OCI-LY1 (cell line): ENCODE measurements at regions not wholly inside any gene's neighbourhood (a gene's known extent, or its start where the extent isn't known, plus 50 kb on each side); places are given as distances from the start of the nearest gene placed in this dataset.

Experiments used
- H2AFZ ChIP-seq: fragments of 200-600 bp; sonication (generic), shearing (Covaris generic); 2 replicates; pipeline ENCODE4 v1.6.0; 2014; ENCODE audit warnings: antibody characterized with exemption, mild to moderate bottlenecking, low read length
- H3F3A ChIP-seq: fragments of 200-600 bp; sonication (generic), shearing (Covaris generic); 2 replicates; pipeline ENCODE4 v1.6.0; 2014; ENCODE audit warnings: mild to moderate bottlenecking, antibody characterized with exemption, low read length, moderate library complexity; ENCODE audit not compliant: insufficient read depth
- H3K27ac ChIP-seq: fragments of 200-600 bp; sonication (generic); 2 replicates; pipeline ENCODE4 v1.5.1; 2014; ENCODE audit warnings: low read length, mixed run types, mild to moderate bottlenecking, low read depth; ENCODE audit not compliant: poor library complexity, severe bottlenecking
- H3K27me3 ChIP-seq: fragments of 200-600 bp; sonication (generic); 2 replicates; pipeline ENCODE4 v1.6.0; 2014; ENCODE audit warnings: antibody characterized with exemption, mild to moderate bottlenecking, low read length, moderate library complexity; ENCODE audit not compliant: insufficient read depth
- H3K36me3 ChIP-seq: fragments of 200-600 bp; sonication (generic); 2 replicates; pipeline ENCODE4 v1.6.1; 2014; ENCODE audit warnings: mild to moderate bottlenecking, antibody characterized with exemption, low read length, moderate library complexity, mixed read lengths; ENCODE audit not compliant: insufficient read depth
- H3K4me1 ChIP-seq: fragments of 200-600 bp; sonication (generic); 2 replicates; pipeline ENCODE4 v1.5.1; 2014; ENCODE audit warnings: mild to moderate bottlenecking, low read length, moderate library complexity; ENCODE audit not compliant: insufficient read depth, severe bottlenecking
- H3K4me2 ChIP-seq: fragments of 200-600 bp; sonication (generic), shearing (Covaris generic); 2 replicates; pipeline ENCODE4 v1.6.1; 2014; ENCODE audit warnings: low read length
- H3K4me3 ChIP-seq: fragments of 200-600 bp; sonication (generic); 2 replicates; pipeline ENCODE4 v1.5.1; 2014; ENCODE audit warnings: low read length, low read depth, mild to moderate bottlenecking, mixed read lengths; ENCODE audit not compliant: poor library complexity, severe bottlenecking
- H3K79me2 ChIP-seq: fragments of 200-600 bp; shearing (Covaris generic); 2 replicates; pipeline ENCODE4 v1.6.1; 2016; ENCODE audit warnings: mixed run types, low read length, mixed read lengths; ENCODE audit not compliant: insufficient read depth
- H3K9ac ChIP-seq: fragments of 200-600 bp; sonication (generic), shearing (Covaris generic); 2 replicates; pipeline ENCODE4 v1.6.1; 2014; ENCODE audit warnings: mild to moderate bottlenecking, low read length, mixed read lengths
- H3K9me2 ChIP-seq: fragments of 200-600 bp; sonication (generic), shearing (Covaris generic); 2 replicates; pipeline ENCODE4 v1.6.1; 2014; ENCODE audit warnings: low read depth, mild to moderate bottlenecking, low read length, mixed read lengths
- H3K9me3 ChIP-seq: fragments of 200-600 bp; shearing (Covaris generic); 2 replicates; pipeline ENCODE4 v1.6.1; 2014; ENCODE audit warnings: low read length, mixed read lengths
- H4K20me1 ChIP-seq: fragments of 200-600 bp; sonication (generic), shearing (Covaris generic); 2 replicates; pipeline ENCODE4 v1.6.0; 2016; ENCODE audit warnings: mild to moderate bottlenecking, low read length; ENCODE audit not compliant: insufficient read depth
- EZH2 ChIP-seq: fragments of 200-600 bp; sonication (generic), shearing (Covaris generic); IDR thresholded peaks from 2 replicates; pipeline ENCODE4 v1.8.0; 2017; ENCODE audit warnings: borderline replicate concordance, mixed run types, mild to moderate bottlenecking, antibody characterized with exemption, low read length, moderate library complexity, mixed read lengths
- TF ChIP-seq, protein P1 (sequence below): fragments of 200-600 bp; sonication (generic), shearing (Covaris generic); IDR thresholded peaks from 2 replicates; pipeline ENCODE4 v1.5.1; 2017; ENCODE audit warnings: mild to moderate bottlenecking, antibody characterized with exemption, low read length, moderate library complexity, mixed read lengths

DNA sequence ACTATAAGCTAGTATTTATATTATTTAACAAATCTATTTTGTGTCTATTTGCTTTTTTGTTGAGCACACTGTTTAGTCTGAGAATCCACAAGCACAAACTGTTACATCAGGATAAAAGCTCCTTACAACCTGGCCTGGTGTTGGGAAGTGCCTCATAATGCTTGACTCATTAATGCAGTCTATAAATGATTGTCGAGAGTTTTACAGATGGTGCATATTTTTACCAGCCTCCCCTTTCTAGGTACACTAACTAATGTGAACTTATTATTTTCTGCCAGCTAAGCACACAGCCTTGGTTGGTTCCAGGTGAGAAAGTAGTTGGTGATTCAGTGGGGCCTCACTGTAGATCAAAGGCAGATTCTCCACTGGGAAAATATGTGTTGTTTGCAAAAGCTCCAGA lies 151.0 kb upstream of the ADAMTS16 start:
- no peaks in the 10 kb centered on the region for H4K20me1 ChIP-seq
- no peak overlapping the region for H3K27ac ChIP-seq
- no peaks in the 10 kb centered on the region for H3K36me3 ChIP-seq
- no peak overlapping the region for H3K4me2 ChIP-seq
- H3K4me1 ChIP-seq: no peaks in the 10 kb centered on the region
- H3K79me2 ChIP-seq: no peaks in the 10 kb centered on the region
- H3F3A ChIP-seq: no peaks in the 10 kb centered on the region
- TF ChIP-seq, protein P1, sequence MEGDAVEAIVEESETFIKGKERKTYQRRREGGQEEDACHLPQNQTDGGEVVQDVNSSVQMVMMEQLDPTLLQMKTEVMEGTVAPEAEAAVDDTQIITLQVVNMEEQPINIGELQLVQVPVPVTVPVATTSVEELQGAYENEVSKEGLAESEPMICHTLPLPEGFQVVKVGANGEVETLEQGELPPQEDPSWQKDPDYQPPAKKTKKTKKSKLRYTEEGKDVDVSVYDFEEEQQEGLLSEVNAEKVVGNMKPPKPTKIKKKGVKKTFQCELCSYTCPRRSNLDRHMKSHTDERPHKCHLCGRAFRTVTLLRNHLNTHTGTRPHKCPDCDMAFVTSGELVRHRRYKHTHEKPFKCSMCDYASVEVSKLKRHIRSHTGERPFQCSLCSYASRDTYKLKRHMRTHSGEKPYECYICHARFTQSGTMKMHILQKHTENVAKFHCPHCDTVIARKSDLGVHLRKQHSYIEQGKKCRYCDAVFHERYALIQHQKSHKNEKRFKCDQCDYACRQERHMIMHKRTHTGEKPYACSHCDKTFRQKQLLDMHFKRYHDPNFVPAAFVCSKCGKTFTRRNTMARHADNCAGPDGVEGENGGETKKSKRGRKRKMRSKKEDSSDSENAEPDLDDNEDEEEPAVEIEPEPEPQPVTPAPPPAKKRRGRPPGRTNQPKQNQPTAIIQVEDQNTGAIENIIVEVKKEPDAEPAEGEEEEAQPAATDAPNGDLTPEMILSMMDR: no peak
- no peak for TF ChIP-seq EZH2
- no peak overlapping the region for H3K9ac ChIP-seq
- H3K9me2 ChIP-seq: no peaks in the 10 kb centered on the region
- no peak overlapping the region for H2AFZ ChIP-seq
- H3K4me3 ChIP-seq: no peak overlapping the region
- H3K27me3 ChIP-seq: 0 out of 2 replicates have a peak, but pooled peaks cover 3% of the 10 kb centered on the region
- no peaks in the 10 kb centered on the region for H3K9me3 ChIP-seq

DNA sequence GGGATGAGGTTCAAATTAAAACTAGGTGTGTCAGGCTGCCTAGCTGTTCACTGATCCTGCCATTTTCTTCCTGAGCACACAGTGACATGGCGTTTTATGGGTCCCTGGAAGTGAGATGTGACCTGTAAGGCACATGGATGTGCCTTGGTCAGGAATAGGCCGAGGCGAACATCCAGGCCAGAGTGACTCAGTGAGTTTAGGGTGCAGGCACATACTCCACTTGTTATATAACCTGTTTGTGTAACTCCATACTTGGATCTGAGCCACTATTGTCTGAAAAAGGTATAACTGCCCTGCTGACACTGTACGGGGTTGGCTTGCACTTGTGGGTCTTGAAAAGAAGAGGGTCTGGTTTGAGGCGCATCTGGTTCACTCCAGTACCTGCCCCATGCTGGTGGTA lies 150.1 kb upstream of the ADAMTS16 start:
- no peak overlapping the region for H3K4me2 ChIP-seq
- H3K9ac ChIP-seq: no peak overlapping the region
- H3K27ac ChIP-seq: no peak overlapping the region
- no peaks in the 10 kb centered on the region for H3K79me2 ChIP-seq
- no peaks in the 10 kb centered on the region for H3F3A ChIP-seq
- H3K4me3 ChIP-seq: no peak overlapping the region
- H3K9me2 ChIP-seq: no peaks in the 10 kb centered on the region
- H3K27me3 ChIP-seq: 0 out of 2 replicates have a peak, but pooled peaks cover 3% of the 10 kb centered on the region
- TF ChIP-seq EZH2: no peak
- TF ChIP-seq, protein P1: no peak
- H2AFZ ChIP-seq: no peak overlapping the region
- no peaks in the 10 kb centered on the region for H3K9me3 ChIP-seq
- no peaks in the 10 kb centered on the region for H3K36me3 ChIP-seq
- H3K4me1 ChIP-seq: no peaks in the 10 kb centered on the region
- H4K20me1 ChIP-seq: no peaks in the 10 kb centered on the region

DNA sequence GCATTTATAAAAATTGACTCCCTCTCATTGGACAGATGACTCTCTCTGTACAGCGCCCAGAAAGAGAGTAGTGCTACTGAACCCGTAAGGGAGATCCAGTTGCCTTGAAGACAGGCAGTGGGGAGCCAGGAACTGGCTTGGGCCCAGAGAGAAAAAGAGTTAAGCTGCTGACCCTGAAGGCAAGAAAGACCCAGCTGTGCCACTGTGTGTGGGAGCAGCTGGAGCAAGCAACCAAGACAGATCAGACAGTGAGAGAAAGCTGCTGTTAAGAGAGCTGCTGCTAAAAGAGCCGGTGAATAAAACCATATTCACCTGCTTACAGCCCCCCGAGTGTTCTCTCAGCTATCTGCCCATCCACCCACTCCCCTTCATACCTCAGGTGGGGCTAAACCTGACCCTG lies 149.7 kb upstream of the ADAMTS16 start:
- Histone ChIP-seq H3K27ac (no peak overlapping the region), H3K36me3 (no peaks in the 10 kb centered on the region), H3K4me2 (no peak overlapping the region), H3K79me2 (no peaks in the 10 kb centered on the region), H3K9me3 (no peaks in the 10 kb centered on the region), H3K9me2 (no peaks in the 10 kb centered on the region), H3K27me3 (0 out of 2 replicates have a peak, but pooled peaks cover 3% of the 10 kb centered on the region), H3K4me3 (no peak overlapping the region), H3K9ac (no peak overlapping the region), H4K20me1 (no peaks in the 10 kb centered on the region), H3K4me1 (no peaks in the 10 kb centered on the region), H2AFZ (no peak overlapping the region), H3F3A (no peaks in the 10 kb centered on the region)
- TF ChIP-seq, protein P1: no peak
